Keratinocyte (primary cell): ENCODE measurements at regions not wholly inside any gene's neighbourhood (a gene's known extent, or its start where the extent isn't known, plus 50 kb on each side); places are given as distances from the start of the nearest gene placed in this dataset.

Experiments
- DNase-seq: peaks from one replicate; pipeline ENCODE4 v3.0.0-alpha.2; 2011; ENCODE audit warnings: low read depth, missing footprints, low spot score
- FAIRE-seq: peaks from 2 replicates; lab custom pipeline; 2011; peaks lifted over from hg19 to GRCh38; lab: Jason Lieb, UNC
- H2AFZ ChIP-seq: 2 replicates; pipeline ENCODE4 v1.6.0; 2012; ENCODE audit warnings: low read length, control low read depth, inconsistent platforms; ENCODE audit not compliant: control insufficient read depth
- H3K27ac ChIP-seq: 2 replicates; pipeline ENCODE4 v1.5.1; 2011; ENCODE audit warnings: low read length; ENCODE audit not compliant: control insufficient read depth, insufficient read depth
- H3K27me3 ChIP-seq: 3 replicates; pipeline ENCODE4 v1.6.0; 2011; ENCODE audit warnings: low read length; ENCODE audit not compliant: control insufficient read depth, insufficient read depth; ENCODE audit errors: extremely low read depth
- H3K36me3 ChIP-seq, 2 experiments: 2 replicates in 1 of 2; 3 replicates in 1 of 2; pipeline ENCODE4 v1.5.1; 2011; ENCODE audit warnings: low read length in 2 of 2, mild to moderate bottlenecking in 1 of 2; ENCODE audit not compliant: control insufficient read depth in 2 of 2, insufficient read depth in 2 of 2; ENCODE audit errors: extremely low read depth in 1 of 2
- H3K4me1 ChIP-seq: 3 replicates; pipeline ENCODE4 v1.5.1; 2011; ENCODE audit warnings: low read length; ENCODE audit not compliant: control insufficient read depth, insufficient read depth; ENCODE audit errors: extremely low read depth
- H3K4me2 ChIP-seq: 3 replicates; pipeline ENCODE4 v1.6.0; 2011; ENCODE audit warnings: low read depth, low read length; ENCODE audit not compliant: control insufficient read depth, insufficient read depth; ENCODE audit errors: extremely low read depth
- H3K4me3 ChIP-seq, 3 experiments: fragments of 200-600 bp in 1 of 3; sonication (generic) in 1 of 3; 2 replicates in 2 of 3; 3 replicates in 1 of 3; pipeline ENCODE4 v1.5.1; 2011 to 2016; ENCODE audit warnings: low read length in 3 of 3, mild to moderate bottlenecking in 3 of 3, control low read depth in 2 of 3, inconsistent platforms in 1 of 3, low read depth in 1 of 3, mixed read lengths in 1 of 3, mixed run types in 1 of 3, moderate library complexity in 1 of 3; ENCODE audit not compliant: control insufficient read depth in 2 of 3, insufficient read depth in 2 of 3; ENCODE audit errors: extremely low read depth in 1 of 3
- H3K79me2 ChIP-seq: 2 replicates; pipeline ENCODE4 v1.6.0; 2012; ENCODE audit warnings: low read length; ENCODE audit not compliant: control insufficient read depth, insufficient read depth
- H3K9ac ChIP-seq: 3 replicates; pipeline ENCODE4 v1.6.0; 2011; ENCODE audit warnings: low read length; ENCODE audit not compliant: control insufficient read depth, insufficient read depth; ENCODE audit errors: extremely low read depth
- H3K9me1 ChIP-seq: 3 replicates; pipeline ENCODE4 v1.6.0; 2011; ENCODE audit warnings: low read length; ENCODE audit not compliant: control insufficient read depth, insufficient read depth; ENCODE audit errors: extremely low read depth
- H3K9me3 ChIP-seq: 2 replicates; pipeline ENCODE4 v1.5.1; 2012; ENCODE audit warnings: low read depth, low read length; ENCODE audit not compliant: control insufficient read depth
- H4K20me1 ChIP-seq: 3 replicates; pipeline ENCODE4 v1.6.0; 2011; ENCODE audit warnings: low read length; ENCODE audit not compliant: control insufficient read depth, insufficient read depth; ENCODE audit errors: extremely low read depth
- EZH2 ChIP-seq: IDR thresholded peaks from one replicate; pipeline ENCODE4 v1.6.1; 2012; ENCODE audit warnings: inconsistent platforms, mild to moderate bottlenecking, low read length, moderate library complexity
- dilution Hi-C: fragments of 300-500 bp; cut with MboI; formaldehyde crosslinking; loops from one replicate; pipeline ENCODE4 v1.7.0; 2020; ENCODE audit warnings: low sequenced_read_pairs; ENCODE audit not compliant: extremely low pct_ligation_motif_present
- TF ChIP-seq, protein P1 (sequence below), 3 experiments: IDR thresholded peaks in 1 of 3; conservative IDR thresholded peaks in 1 of 3; optimal IDR thresholded peaks in 1 of 3; 2 replicates in 2 of 3; 3 replicates in 1 of 3; pipeline versions ENCODE3 to v1.5.1; 2011; ENCODE audit warnings: low read length in 3 of 3, mild to moderate bottlenecking in 3 of 3, moderate library complexity in 2 of 3, control low read depth in 1 of 3, inconsistent platforms in 1 of 3; ENCODE audit not compliant: insufficient read depth in 2 of 3; ENCODE audit errors: extremely low read depth in 1 of 3

DNA sequence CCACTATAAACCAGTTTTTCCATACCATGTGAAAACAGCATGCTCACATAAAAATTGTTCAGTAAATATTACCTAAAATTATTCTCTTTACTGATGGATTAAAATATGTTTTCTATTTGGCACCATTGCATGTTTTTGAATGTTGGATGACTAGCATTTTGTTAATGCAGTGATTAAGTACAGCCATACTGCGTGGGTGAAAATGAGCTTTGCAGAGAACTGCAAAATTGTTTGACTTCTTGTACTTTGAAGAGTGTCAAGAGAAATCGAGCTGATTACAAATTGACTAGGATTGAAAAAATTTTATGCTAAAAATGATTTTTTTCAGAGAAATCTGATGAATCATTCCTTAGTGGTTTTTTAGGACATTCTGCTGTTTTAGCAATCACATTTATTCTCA is 452.9 kb downstream of the RPL10L start:
- H2AFZ ChIP-seq: no peak overlapping the region
- H3K36me3 ChIP-seq: no peaks in the 10 kb centered on the region
- H3K4me3 ChIP-seq: no peak overlapping the region
- no peak overlapping the region for H3K4me2 ChIP-seq
- no peak overlapping the region for H3K9ac ChIP-seq
- H3K9me1 ChIP-seq: no peaks in the 10 kb centered on the region
- H3K4me1 ChIP-seq: no peaks in the 10 kb centered on the region
- DNase-seq (no peak), FAIRE-seq (no peak)
- H4K20me1 ChIP-seq: no peaks in the 10 kb centered on the region
- no peaks in the 10 kb centered on the region for H3K27me3 ChIP-seq
- no peaks in the 10 kb centered on the region for H3K9me3 ChIP-seq
- H3K79me2 ChIP-seq: no peaks in the 10 kb centered on the region
- TF ChIP-seq, protein P1, sequence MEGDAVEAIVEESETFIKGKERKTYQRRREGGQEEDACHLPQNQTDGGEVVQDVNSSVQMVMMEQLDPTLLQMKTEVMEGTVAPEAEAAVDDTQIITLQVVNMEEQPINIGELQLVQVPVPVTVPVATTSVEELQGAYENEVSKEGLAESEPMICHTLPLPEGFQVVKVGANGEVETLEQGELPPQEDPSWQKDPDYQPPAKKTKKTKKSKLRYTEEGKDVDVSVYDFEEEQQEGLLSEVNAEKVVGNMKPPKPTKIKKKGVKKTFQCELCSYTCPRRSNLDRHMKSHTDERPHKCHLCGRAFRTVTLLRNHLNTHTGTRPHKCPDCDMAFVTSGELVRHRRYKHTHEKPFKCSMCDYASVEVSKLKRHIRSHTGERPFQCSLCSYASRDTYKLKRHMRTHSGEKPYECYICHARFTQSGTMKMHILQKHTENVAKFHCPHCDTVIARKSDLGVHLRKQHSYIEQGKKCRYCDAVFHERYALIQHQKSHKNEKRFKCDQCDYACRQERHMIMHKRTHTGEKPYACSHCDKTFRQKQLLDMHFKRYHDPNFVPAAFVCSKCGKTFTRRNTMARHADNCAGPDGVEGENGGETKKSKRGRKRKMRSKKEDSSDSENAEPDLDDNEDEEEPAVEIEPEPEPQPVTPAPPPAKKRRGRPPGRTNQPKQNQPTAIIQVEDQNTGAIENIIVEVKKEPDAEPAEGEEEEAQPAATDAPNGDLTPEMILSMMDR (optimal IDR thresholded peaks at IDR 0.05 in 1 of 3, IDR thresholded peaks at IDR 0.05 in 1 of 3, conservative IDR thresholded peaks at IDR 0.05 in 1 of 3; ENCODE audit: extremely low read depth in 1 of 3, insufficient read depth in 2 of 3, low read length in 3 of 3): no peak
- no peak for TF ChIP-seq EZH2
- H3K27ac ChIP-seq: no peak overlapping the region
- dilution Hi-C loops: no loop called here

DNA sequence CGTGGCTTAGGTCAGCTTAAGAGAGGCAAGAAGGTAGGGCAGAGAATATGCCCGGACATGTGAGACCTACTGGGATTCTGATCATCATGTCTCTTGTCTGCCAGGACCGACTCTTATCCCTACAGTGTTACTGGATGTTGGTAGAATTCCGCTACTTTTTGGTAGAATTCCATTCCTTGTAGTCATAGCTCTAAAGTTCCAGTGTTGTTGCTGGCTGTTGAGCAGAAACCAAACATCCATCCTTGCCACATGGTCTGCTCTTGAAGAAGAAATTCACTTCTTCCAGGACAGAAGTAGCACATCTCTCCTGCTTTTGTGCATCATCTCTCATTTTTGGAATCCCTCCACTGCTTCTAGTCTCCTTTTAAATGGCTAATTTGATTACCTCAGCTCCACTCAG is 453.7 kb downstream of the RPL10L start:
- Histone ChIP-seq H3K4me2 (no peak overlapping the region), H3K4me1 (no peaks in the 10 kb centered on the region), H3K36me3 (no peaks in the 10 kb centered on the region), H3K9me1 (no peaks in the 10 kb centered on the region), H3K9me3 (no peaks in the 10 kb centered on the region), H3K79me2 (no peaks in the 10 kb centered on the region), H4K20me1 (no peaks in the 10 kb centered on the region), H3K4me3 (no peak overlapping the region), H3K9ac (no peak overlapping the region), H3K27me3 (no peaks in the 10 kb centered on the region), H2AFZ (peak overlapping the region; percentile 3), H3K27ac (no peak overlapping the region)
- no peak for TF ChIP-seq EZH2
- TF ChIP-seq, protein P1 (optimal IDR thresholded peaks at IDR 0.05 in 1 of 3, IDR thresholded peaks at IDR 0.05 in 1 of 3, conservative IDR thresholded peaks at IDR 0.05 in 1 of 3; ENCODE audit: extremely low read depth in 1 of 3, insufficient read depth in 2 of 3, low read length in 3 of 3): no peak
- FAIRE-seq: no peak
- no peak for DNase-seq
- dilution Hi-C loops: no loop called here
